AML-193 (cell line): ENCODE measurements at regions not wholly inside any gene's neighbourhood (a gene's known extent, or its start where the extent isn't known, plus 50 kb on each side); places are given as distances from the start of the nearest gene placed in this dataset.

Experiments
- DNase-seq, 2 experiments: peaks; one replicate each; lab custom pipeline; 2025; lab: John Stamatoyannopoulos, UW

- no peak for DNase-seq
These were observed 132.9 kb upstream of the IGFBP7 start for GRCh38 chr4:57243076-57243475.

GRCh38 chr4:57234252-57234775 is 124.1 kb upstream of the IGFBP7 start:
- DNase-seq: no peak

GRCh38 chr4:57233386-57233785 is 123.2 kb upstream of the IGFBP7 start:
- DNase-seq: no peak

GRCh38 chr4:57231781-57232180 is 121.6 kb upstream of the IGFBP7 start:
- no peak for DNase-seq

GRCh38 chr4:57220734-57221133 is 110.5 kb upstream of the IGFBP7 start:
- DNase-seq: no peak

GRCh38 chr4:57220172-57220571 is 110.0 kb upstream of the IGFBP7 start:
- DNase-seq: no peak

GRCh38 chr4:57219431-57219830 is 109.2 kb upstream of the IGFBP7 start:
- DNase-seq: no peak

- DNase-seq: no peak
These were observed 104.6 kb upstream of the IGFBP7 start for GRCh38 chr4:57214654-57215411.

- peak in 1 of 2 experiments; percentile 4 for DNase-seq
These were observed 100.9 kb upstream of the IGFBP7 start for GRCh38 chr4:57211131-57211530.

- no peak for DNase-seq
These were observed 96.0 kb upstream of the IGFBP7 start for GRCh38 chr4:57206172-57206571.

GRCh38 chr4:57205580-57205979 is 95.4 kb upstream of the IGFBP7 start:
- DNase-seq: no peak

- DNase-seq: no peak
These were observed 90.7 kb upstream of the IGFBP7 start for GRCh38 chr4:57200799-57201327.

GRCh38 chr4:57199267-57199666 is 89.1 kb upstream of the IGFBP7 start:
- DNase-seq: no peak

GRCh38 chr4:57195622-57196021 is 85.4 kb upstream of the IGFBP7 start:
- DNase-seq: no peak

GRCh38 chr4:57194068-57194611 is 84.0 kb upstream of the IGFBP7 start:
- no peak for DNase-seq

GRCh38 chr4:57193209-57193810 is 83.1 kb upstream of the IGFBP7 start:
- DNase-seq: no peak

GRCh38 chr4:57191523-57192034 is 81.4 kb upstream of the IGFBP7 start:
- no peak for DNase-seq

- peak; percentile 13 to 32 for DNase-seq
These were observed 80.7 kb upstream of the IGFBP7 start for GRCh38 chr4:57190601-57191481.

GRCh38 chr4:57187246-57187645 is 77.1 kb upstream of the IGFBP7 start:
- DNase-seq: no peak

GRCh38 chr4:57184378-57185029 is 74.3 kb upstream of the IGFBP7 start:
- DNase-seq: no peak
